Fibroblast of mammary gland (primary cell): ENCODE measurements at regions not wholly inside any gene's neighbourhood (a gene's known extent, or its start where the extent isn't known, plus 50 kb on each side); places are given as distances from the start of the nearest gene placed in this dataset.

Source experiments
- DNase-seq: peaks from one replicate; pipeline ENCODE4 v3.0.0-alpha.2; 2010; ENCODE audit warnings: low read depth
- H3K4me3 ChIP-seq: 2 replicates; pipeline ENCODE4 v1.5.1; 2011; ENCODE audit warnings: low read depth, mild to moderate bottlenecking, low read length, moderate library complexity; ENCODE audit not compliant: control insufficient read depth
- CTCF ChIP-seq: conservative IDR thresholded peaks from 2 replicates; pipeline ENCODE4 v1.5.1; 2011; ENCODE audit warnings: low read depth, low read length, inconsistent platforms; ENCODE audit not compliant: control insufficient read depth, insufficient read depth

- no peak overlapping the region for H3K4me3 ChIP-seq
- no peak for TF ChIP-seq CTCF
- DNase-seq = no peak
These were observed 342.2 kb upstream of the GALNT5 start for GRCh38 chr2:156915332-156915731.

DNA sequence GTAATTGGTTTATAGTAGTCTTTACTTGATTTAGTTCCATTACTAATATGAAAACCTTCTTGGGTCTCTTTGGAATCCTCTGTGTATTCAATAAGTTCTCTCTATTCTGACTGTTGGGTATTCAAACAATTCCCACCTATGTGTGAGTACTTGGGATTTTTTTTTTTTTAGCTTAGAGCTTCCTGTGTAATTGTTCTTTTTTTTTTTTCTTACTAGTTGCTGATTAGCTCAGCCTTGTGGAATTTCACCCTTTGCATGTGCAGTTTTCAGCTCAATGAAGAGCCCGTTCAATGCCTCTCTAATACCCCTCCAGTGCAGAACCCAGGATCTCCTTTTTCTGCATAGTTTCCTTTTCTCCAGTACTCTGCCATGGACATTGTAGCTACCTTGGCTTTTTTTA is 339.1 kb upstream of the GALNT5 start:
- no peak for TF ChIP-seq CTCF
- no peak overlapping the region for H3K4me3 ChIP-seq
- DNase-seq = no peak

- no peak for TF ChIP-seq CTCF
- H3K4me3 ChIP-seq = no peak overlapping the region
- no peak for DNase-seq
These were observed 327.1 kb upstream of the GALNT5 start for GRCh38 chr2:156930423-156930822.

DNA sequence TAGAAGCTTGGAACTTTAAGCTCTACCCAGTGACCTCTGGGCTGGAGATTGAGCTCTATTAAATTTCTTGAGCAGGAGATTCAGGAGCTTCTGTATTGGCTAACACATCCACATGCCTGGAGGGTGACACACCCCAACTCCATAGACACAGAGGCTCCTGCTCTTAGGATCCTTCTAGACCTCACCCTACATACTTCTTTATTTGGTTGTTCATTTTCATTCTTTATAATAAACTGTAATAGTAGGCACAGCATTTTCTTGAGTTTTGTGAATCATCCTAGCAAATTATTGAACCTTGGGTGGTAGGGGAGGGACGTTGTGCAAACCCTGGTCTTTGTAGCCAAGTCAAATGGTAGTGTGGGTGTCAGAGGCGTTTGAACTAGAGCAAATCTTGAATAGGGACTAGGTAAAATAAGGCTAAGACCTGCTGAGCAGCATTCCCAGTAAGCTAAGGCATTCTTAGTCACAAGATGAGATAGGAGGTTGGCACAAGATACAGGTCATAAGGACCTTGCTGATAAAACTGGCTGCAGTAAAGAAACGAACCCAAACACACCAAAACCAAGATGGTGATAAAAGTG is 323.8 kb upstream of the GALNT5 start:
- no peak for DNase-seq
- H3K4me3 ChIP-seq = no peak overlapping the region
- TF ChIP-seq CTCF = no peak

DNA sequence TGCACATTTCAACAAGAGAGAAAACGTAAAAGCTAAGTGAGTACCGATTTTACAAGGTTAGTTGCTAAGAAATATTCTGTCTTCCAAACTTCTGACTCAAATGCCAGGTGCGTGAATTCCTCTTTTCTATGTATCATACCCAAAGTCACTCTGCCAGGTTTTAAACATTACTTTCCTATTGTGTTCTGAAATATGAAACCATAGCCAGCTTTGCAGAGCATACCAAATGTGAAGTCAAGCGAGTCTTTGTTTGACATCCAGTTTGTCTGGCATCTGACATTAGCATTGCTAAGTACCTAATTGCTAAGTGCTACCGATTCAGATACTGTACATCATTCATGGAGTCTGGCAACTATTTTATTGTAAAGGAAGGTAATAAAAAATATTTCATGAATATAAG is 321.9 kb upstream of the GALNT5 start:
- H3K4me3 ChIP-seq = no peak overlapping the region
- TF ChIP-seq CTCF = no peak
- DNase-seq = no peak

DNA sequence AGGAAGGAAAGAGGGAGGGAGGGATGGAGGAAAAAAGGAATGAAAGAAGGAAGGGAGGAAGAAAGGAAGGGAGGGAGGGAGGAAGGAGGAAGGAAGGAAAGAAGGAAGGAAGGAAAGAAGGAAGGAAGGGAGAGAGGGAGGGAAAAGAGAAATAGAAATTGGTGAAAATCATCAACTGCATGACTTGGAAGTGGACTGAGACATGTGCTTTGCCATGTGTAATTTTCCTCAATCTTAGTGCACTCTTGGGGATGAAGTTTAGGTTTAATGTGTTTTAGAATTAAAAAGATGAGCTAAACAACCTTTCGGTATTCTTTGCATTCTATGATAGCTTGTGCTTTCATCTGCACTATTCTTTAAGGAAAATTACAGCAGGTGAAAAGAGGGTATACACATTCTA is 320.1 kb upstream of the GALNT5 start:
- DNase-seq = no peak
- TF ChIP-seq CTCF = no peak
- H3K4me3 ChIP-seq = no peak overlapping the region

DNA sequence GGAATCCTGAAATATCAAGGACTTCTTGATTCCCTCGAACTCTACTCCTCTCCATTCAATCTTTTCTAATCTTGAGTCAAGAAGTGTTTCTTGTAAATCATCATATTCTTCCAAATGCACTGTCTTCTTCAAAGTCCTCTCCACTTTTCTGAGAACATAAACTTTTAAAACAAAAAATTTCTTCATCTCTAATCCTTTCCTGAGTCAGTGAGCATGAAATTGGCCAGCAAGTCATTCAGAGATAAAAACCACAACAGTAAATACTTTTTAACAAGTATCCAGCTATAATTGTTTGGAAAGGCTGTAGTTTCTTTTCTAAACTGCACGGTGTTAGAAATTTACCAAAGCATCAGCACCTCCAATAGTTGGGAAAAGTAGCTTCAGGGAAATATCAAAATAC is 312.6 kb upstream of the GALNT5 start:
- H3K4me3 ChIP-seq = no peak overlapping the region
- no peak for TF ChIP-seq CTCF
- DNase-seq = no peak
